HG03095 (cell line): ENCODE measurements at regions not wholly inside any gene's neighbourhood (a gene's known extent, or its start where the extent isn't known, plus 50 kb on each side); places are given as distances from the start of the nearest gene placed in this dataset.

ENCODE experiments used
- ATAC-seq: cut with Tn5 transposase; IDR thresholded peaks from one replicate; pipeline ENCODE4 v1.9.1; 2021; ENCODE audit warnings: moderate library complexity; ENCODE audit not compliant: unreplicated experiment

GRCh38 chr2:176535467-176536113, 266.3 kb downstream of the MTX2 start:
- no peak for ATAC-seq

GRCh38 chr2:176536439-176537133, 267.3 kb downstream of the MTX2 start:
- ATAC-seq: no peak

- no peak for ATAC-seq
These were observed 268.7 kb downstream of the MTX2 start for GRCh38 chr2:176537932-176538331.

GRCh38 chr2:176540995-176541394, 271.8 kb downstream of the MTX2 start:
- no peak for ATAC-seq

- ATAC-seq: no peak
These were observed 273.2 kb downstream of the MTX2 start for GRCh38 chr2:176542476-176542875.

- ATAC-seq: no peak
These were observed 275.3 kb downstream of the MTX2 start for GRCh38 chr2:176544557-176544956.

GRCh38 chr2:176544991-176545956, 276.0 kb downstream of the MTX2 start:
- no peak for ATAC-seq

GRCh38 chr2:176546550-176546949, 277.3 kb downstream of the MTX2 start:
- no peak for ATAC-seq

GRCh38 chr2:176552501-176553135, 283.4 kb downstream of the MTX2 start:
- ATAC-seq: no peak

GRCh38 chr2:176553685-176554100, 284.5 kb downstream of the MTX2 start:
- ATAC-seq: no peak

GRCh38 chr2:176554101-176555048, 285.1 kb downstream of the MTX2 start:
- ATAC-seq: no peak

- ATAC-seq: no peak
These were observed 285.9 kb downstream of the MTX2 start for GRCh38 chr2:176555112-176555511.

GRCh38 chr2:176555781-176556180, 286.5 kb downstream of the MTX2 start:
- no peak for ATAC-seq

- ATAC-seq: no peak
These were observed 287.1 kb downstream of the MTX2 start for GRCh38 chr2:176556373-176556772.

- ATAC-seq: no peak
These were observed 288.6 kb downstream of the MTX2 start for GRCh38 chr2:176557821-176558220.

GRCh38 chr2:176558574-176559140, 289.4 kb downstream of the MTX2 start:
- ATAC-seq: no peak

GRCh38 chr2:176560296-176560695, 291.1 kb downstream of the MTX2 start:
- ATAC-seq: no peak

GRCh38 chr2:176561706-176562105, 292.5 kb downstream of the MTX2 start:
- ATAC-seq: no peak

- no peak for ATAC-seq
These were observed 293.3 kb downstream of the MTX2 start for GRCh38 chr2:176562359-176563078.
